HG02885 (cell line): ENCODE measurements at regions not wholly inside any gene's neighbourhood (a gene's known extent, or its start where the extent isn't known, plus 50 kb on each side); places are given as distances from the start of the nearest gene placed in this dataset.
"Not testable (repeated sequence)": the region's sequence is repeated elsewhere in the genome, so short reads cannot be mapped to it uniquely, and the experiment has no call there.

Source experiments
- ATAC-seq: cut with Tn5 transposase; IDR thresholded peaks from one replicate; pipeline ENCODE4 v1.9.1; 2021; ENCODE audit warnings: mild to moderate bottlenecking; ENCODE audit not compliant: unreplicated experiment, poor library complexity

- no peak for ATAC-seq
These were observed 904.1 kb downstream of the NLGN4X start for GRCh38 chrX:5324546-5324945.

DNA sequence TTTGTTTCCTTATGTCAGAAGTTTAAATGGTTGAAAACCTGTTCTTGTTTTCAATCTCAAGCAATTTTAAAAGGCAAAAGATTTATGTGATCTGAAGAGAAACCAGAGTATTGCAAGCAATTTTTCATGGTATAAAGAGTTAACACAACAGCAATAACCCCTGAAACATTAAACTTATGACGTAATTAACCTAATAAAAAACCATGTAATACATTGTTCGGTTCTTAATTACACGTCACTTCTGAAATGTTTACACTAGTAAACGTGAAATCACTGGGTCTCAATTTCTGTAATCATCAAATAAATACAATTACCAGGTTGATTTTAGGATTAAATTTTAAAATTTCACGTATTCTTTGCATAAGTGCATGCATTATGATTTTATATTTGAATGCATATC is 914.5 kb downstream of the NLGN4X start:
- ATAC-seq = no peak

DNA sequence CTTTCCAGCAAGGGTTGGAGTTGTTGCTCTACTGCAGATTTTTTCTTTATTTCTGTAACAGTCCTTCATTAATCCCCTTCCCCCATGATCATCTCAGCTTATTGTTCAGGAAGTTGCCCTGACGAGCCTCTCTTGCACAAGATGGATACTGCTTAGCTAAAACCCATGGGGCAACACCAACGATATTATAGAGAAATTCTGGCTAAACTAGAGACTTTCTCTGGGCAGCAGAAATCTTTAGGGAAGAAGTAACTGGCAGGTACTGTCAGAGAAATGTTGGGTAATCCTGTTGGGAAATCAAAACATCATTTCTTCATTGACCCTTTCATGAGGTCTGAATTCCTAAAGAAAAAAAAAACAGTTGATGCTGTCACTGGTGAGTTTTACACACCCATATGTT is 921.3 kb downstream of the NLGN4X start:
- ATAC-seq = no peak

DNA sequence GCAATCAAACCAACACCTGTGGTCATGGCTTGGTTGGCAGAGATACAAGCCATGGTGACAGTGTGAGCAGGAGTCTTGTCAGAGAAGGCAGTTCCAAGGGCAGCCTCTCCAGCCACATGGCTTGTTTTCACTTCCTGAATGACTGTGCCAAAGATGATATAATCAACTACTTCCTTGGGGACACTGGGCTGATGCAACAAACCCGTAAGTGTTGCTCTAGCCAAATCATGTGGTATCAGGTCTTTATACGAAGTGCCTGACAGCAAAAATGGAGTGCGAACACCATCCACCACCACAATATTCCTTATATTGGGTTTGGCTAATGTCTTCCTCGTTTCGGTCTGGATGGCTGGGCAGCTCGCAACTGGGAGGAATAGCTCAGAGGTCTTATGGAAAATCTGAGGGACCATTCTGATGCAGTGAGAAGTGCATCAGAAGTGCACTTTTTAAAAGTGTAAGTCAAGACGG is 922.0 kb downstream of the NLGN4X start:
- no peak for ATAC-seq

GRCh38 chrX:5305452-5305851 is 923.2 kb downstream of the NLGN4X start:
- no peak for ATAC-seq

DNA sequence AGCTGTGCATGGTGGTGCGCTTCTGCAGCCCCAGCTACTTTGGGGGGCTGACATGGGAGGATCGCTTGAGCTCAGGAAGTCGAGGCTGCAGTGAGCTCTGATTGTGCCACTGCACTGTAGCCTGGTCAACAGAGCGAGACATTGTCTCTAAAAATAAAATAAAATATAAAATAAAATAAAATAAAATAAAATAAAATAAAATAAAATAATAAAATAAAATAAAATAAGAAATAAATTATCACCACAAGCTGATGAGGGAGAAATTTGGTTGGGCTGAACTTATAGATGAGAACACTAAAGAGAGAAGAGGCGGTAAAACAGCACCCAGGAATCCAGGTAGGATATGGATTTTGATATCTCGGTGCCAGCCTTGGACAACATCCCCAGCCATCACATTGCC is 933.7 kb downstream of the NLGN4X start:
- no peak for ATAC-seq

- no peak for ATAC-seq
These were observed 938.0 kb downstream of the NLGN4X start for GRCh38 chrX:5290635-5291034.

DNA sequence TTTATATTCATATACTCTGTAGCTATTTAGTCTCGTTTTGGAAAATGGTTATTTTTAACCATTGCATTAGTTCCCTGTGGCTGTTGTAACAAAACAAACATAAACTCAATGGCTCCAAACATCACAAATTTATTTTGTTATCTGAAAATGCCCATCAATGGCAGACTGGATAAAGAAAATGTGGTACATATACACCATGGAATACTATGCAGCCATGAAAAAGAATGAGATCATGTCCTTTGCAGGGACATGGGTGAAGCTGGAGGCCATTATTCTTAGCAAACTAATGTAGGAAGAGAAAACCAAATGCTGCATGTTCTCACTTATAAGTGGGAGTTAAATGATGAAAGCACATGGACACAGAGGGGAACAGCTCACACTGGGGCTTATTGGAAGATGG is 938.7 kb downstream of the NLGN4X start:
- ATAC-seq = not testable (repeated sequence)

- no peak for ATAC-seq
These were observed 949.8 kb downstream of the NLGN4X start for GRCh38 chrX:5278908-5279307.

GRCh38 chrX:5265324-5265850 is 963.3 kb downstream of the NLGN4X start:
- ATAC-seq = no peak

DNA sequence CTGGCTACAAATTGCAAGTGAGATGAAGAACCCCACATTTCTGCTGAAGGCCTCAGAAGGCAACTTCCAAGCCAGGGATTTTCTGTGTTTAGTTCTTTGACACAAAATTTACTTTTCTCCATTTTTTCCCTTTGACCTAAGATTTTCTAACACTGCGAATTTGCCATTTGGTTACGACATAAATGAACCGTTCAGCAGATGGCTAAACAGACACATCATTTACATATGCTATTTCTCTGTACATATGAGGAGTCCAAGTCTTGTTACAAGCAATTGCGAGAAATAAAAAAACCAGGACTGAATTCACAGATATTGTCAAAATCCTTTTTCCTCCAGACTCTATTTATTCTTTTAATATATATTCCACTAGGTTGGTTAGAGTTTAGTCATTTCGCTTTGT is 978.6 kb downstream of the NLGN4X start:
- no peak for ATAC-seq

DNA sequence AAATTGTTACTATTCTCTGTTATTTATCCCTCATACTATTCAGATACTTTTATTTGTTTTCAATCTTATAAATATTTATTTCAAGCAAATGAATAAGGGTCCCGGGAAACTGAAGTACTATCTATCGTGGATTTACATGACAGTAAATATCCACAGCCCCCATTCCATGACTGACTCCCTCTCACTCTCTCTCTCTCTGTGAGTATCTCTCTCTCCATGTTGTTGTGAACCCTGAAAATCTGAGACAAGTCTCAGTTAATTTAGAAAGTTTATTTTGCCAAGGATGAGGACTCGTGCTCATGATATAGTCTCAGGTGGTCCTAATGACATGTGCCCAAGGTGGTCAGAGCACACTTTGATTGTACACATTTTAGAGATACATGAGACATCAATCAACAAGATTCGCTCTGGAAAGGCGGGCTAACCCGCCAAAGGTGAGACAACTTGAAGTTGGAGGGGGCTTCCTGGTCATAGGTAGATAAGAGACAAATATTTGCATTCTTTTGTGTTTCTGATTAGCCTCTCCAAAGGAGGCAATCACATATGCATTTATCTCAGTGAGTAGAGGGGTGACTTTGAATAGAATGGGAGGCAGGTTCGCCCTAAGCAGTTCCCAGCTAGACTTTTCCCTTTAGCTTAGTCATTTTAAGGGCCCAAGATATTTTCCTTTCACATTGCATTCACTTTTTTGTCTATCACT is 986.4 kb downstream of the NLGN4X start:
- no peak for ATAC-seq

GRCh38 chrX:5236749-5237148 is 991.9 kb downstream of the NLGN4X start:
- ATAC-seq = no peak

GRCh38 chrX:5236096-5236495 is 992.6 kb downstream of the NLGN4X start:
- no peak for ATAC-seq

DNA sequence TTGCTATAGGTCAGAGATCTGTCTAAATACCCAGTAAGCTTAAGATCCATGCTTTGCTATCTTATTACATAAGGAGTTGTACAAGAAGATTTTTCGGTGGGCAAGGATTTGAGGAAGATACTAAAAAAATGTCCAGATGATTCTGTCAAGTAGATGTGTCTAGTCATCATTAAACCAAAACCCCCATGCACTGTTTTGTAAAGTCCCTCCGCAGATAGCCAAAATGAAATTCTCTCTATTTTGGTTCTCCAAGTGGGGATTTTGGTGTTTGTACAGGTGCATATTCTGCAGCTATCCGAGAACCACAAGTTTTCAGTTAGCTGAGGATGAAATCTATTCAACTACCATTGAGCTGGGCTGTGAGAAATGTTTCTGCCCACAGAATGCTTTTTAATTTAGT is 994.8 kb downstream of the NLGN4X start:
- ATAC-seq = no peak

GRCh38 chrX:5220421-5220820 is 1008.2 kb downstream of the NLGN4X start:
- no peak for ATAC-seq

DNA sequence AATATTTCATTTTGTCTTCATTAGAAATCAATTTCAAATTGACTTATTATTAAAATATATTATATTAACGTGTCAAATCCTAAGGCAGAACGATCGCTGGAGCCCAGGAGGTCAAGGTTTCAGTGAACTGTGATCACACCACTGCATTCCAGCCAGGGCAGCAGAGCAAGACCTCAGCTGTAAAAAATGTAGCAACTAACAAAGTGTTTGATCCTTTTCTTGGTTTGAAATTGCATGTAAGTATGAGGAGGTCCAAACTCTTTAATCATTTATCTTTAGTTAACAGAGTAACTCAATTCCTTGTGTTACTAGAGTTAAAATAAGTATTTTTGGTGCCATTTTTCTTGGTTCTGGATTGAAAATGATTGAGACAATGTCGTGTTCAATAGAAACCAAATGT is 1033.9 kb downstream of the NLGN4X start:
- no peak for ATAC-seq

- ATAC-seq = no peak
These were observed 1048.4 kb downstream of the NLGN4X start for GRCh38 chrX:5180135-5180741.

DNA sequence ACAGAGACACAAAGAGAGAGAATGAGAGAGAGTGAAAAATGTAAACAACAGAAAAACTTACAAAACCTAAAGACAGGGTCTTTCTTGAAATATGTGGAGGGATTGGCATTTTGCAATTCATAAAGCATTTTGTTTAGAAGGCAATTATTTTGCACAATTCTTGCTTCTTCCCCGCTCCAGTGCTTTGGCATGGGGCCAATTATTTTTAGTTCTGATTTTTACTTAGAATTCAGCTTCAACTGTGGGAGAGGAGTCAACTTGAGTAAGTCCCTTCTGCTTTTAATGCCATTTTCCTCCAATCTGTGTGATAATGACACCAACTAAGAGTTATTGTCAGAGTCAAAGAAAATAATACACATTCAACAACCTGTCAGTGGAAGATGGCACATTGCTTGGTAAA is 1051.9 kb downstream of the NLGN4X start:
- ATAC-seq = no peak

DNA sequence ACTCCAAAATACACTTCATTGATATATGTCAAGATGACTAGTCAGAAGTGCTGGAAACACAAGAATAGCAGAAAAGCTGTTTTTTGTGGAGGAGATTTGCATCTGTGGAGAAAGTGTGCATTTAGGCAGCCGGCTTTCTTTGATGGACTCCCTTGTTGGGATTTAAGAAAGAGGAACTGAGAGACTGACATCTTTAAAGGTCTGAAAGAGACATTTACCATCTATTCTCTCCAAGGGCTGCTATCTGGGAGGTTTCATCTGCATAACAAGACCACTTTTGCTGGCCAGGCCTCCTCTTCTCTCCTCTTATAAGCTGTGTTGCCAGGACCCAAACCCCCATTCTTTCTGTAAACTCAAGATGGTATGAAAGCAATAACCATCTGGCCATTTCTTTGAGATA is 1065.0 kb downstream of the NLGN4X start:
- ATAC-seq = no peak

DNA sequence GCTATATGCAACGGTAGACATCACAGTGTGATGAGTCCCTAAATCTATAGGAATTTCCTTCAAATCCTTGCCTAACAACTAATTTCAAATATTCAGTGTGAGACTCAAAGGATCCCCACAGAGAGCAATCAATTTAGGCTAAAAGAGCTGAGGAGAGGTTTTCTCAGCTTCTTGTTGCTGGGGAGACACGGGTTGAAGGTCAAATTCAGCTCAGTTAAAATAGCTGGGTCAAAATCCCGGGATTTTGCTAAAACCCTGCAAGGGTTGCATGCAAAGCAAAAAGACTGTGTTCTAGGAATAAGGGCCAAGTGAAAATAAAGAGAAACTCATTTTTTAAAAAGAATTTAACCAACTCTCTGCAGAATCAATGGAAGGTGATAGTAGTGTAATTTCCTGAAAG is 1073.4 kb downstream of the NLGN4X start:
- no peak for ATAC-seq

DNA sequence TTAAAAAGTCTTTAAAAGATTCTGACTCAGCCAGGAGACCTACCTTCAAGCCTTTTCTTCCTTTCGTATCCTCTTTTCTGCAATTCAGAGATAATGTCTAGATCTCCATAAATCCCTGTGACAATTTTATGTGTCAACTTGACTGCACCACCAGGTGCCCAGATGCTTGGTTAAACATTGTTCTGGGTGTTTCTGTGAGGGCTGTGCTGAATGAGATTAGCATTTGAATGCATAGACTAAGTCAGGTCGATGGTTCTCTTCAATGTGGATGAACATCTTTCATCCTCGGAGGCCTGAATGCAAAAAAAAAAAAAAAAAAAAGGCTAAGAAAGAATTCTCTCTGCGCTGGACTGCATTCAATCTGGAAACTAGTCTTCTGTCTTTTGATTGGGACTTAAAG is 1082.7 kb downstream of the NLGN4X start:
- no peak for ATAC-seq
